ENCODE measurements at regions not wholly inside any gene's neighbourhood (a gene's known extent, or its start where the extent isn't known, plus 50 kb on each side); places are given as distances from the start of the nearest gene placed in this dataset.

DNA sequence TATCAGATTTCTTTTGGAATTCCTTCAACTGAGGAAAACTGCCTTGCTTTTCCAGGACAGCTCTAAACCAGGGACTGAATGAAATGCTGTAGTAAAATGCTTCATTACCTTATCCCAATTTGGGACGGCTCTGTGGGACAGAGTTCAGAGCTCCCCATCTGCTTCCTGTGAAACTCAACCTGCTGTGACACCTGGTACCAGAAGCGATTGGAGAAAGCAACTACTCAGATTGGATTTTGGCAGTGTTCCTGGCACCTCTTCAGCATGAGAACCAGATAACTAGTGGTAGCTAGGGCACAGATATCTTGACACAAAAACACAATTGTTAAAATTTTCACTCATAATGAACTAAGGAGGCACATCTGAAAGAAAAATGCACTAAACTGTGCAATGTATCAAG is 539.1 kb downstream of the SI start:
- DNase-seq = no peak

DNA sequence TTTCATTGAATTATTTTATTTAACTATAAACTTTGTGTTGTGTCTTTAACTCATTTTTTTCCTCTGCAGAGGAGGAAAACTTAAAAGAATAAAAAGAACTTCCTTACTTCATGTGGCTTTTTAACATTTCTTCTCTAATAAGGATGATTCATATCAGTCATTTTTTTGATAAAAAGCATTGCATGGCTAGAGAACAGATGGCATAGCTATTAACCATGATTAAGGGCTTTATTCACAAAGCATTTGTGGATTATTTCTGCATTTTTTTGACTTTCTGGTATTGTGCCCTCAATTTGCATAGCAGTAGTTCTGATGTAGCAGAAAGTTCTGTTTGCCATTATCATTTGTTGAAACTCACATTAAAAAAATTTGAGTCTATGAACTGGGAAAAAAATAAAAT is 540.8 kb downstream of the SI start:
- DNase-seq = no peak

DNA sequence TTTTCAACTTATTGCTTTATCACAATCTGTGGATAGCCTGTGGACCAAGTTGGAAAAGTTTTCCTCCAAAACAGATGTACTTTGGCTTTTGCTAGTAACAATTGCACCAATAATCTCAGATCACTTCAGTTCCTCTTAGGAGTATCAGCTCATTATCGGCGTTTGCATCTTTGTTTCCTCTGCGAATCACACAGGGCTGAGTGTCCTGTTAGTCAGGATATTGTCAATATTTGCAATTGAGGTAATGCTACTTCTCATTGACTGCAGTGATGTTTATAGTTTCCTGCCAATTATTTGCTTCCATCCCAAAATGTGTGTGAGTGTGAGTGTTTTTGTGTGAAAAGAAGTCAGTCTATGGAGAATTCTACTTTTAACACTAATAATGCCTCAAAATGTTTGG is 545.0 kb downstream of the SI start:
- DNase-seq = no peak

DNA sequence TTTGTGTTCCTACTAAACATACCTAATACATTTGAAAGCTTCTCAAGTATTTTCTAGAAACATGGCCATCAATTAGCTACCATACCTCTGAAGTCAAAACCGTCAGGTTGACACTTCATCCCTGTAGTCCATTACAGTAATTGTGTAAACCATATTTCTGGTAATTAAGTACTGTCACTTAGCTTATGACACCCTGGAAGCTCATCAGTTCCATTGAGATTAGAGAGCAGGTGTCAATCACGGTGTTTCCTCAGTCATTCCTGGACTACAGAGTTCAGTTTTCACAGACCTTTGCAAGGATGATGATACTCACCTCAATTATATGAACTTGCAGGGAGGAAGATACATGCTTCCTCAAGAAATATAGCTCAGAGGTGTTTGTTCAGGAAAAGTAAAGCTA is 552.0 kb downstream of the SI start:
- DNase-seq = no peak

DNA sequence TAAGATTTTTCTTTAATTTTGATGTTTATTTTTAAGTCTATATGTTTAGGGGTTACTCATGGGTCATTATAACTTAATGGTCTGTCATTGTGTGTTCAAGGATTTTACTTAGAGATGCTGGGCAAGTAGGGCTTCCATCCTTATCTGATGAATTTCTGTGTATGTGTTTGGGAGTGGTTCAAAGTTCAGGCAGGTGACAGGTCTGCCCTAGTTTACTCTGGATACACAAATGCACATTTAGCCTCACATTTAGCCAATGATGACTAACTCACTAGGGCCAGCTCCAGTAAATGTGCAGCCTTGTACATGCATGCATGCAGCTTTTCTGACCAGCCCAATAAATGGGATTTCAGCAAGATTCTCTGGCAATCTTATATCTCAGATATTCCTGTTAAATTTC is 554.1 kb downstream of the SI start:
- DNase-seq = no peak

DNA sequence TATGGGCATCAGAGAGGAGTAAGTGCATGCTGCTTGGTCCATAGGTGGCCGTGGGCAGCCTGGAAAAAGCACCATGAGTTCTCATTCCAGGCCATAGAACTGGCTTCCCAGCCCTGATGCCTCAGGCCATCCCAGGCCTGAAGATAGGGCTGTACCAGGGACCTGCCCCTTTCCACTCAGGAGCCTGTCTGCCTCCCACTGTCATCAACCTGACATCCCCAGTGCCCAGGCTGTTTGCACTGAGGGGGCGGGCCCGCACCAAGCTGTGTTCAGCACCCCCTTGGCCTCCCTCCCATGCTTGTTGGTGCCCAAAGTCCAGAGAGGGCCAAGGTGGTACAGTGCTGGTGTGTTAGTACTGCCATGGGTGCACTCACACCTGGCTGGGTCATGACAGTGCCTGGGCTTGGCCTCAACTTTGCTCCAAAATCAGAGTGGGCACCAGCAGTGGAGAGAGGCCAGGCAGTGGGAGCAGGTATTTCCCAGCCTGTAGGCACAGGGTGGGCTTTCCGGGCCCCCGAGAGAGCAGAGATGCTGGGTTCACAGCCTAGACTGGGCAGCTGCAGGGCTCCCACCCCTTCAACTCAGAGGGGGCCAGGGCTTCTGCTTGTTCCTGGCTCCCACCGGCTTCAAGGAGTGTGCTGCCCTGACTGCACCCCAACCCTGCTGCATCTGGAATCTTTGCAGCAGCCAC is 556.1 kb downstream of the SI start:
- no peak for DNase-seq

DNA sequence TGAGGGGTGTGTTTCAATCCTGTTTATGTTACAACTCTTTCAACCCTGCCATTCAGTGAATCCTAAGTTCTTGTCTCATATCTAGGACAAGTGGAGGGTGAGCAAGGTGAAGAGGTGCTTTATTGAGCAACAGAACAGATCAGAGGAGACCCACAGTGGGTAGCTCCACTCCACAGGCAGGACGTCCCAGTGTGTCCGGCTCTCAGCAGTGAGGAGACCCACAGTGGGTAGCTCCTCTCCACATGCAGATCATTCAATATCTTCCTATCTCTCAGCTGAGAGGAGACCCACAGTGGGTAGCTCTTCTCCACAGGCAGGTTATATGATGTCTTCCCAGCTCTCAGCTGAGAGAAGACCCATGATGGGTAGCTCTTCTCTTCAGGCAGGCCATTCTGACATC is 556.7 kb downstream of the SI start:
- no peak for DNase-seq

DNA sequence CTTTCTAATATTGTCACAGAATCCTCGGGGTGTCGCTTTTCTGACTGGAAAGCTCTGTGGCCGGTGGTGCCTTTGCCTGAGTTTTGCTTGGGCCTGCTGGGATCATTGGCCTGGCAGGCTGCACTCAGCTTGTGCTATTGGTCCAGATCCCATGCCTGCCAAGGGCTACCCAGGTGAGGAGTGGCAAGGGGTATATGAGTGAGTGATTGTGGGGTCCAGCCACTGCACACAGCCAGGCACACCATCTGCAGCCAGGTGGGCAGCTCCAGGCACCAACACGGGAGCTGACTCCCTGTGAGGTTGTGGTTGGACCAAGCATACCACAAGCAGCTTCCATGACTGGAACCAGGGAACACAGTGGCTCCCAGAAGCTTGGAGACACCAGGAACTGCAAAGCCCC is 557.2 kb downstream of the SI start:
- DNase-seq = no peak

DNA sequence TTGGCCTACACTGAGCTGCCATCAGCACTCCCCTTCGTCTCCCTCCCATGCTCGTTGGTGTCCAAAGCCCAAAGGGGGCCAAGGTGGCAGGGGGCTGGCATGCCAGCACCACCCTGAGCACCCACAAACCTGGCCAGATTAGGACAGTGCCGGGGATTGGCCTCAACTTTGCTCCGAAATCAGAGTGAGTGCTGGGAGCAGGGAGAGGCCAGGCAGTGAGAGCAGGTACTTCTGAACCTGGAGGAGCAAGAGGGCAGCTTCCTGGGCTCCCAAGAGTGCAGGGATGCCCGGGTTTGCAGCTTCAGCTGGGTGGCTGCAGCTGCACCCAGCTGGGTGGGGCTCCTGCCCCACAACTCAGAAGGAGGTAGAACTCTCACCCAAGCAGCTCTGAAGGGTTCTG is 563.0 kb downstream of the SI start:
- no peak for DNase-seq

DNA sequence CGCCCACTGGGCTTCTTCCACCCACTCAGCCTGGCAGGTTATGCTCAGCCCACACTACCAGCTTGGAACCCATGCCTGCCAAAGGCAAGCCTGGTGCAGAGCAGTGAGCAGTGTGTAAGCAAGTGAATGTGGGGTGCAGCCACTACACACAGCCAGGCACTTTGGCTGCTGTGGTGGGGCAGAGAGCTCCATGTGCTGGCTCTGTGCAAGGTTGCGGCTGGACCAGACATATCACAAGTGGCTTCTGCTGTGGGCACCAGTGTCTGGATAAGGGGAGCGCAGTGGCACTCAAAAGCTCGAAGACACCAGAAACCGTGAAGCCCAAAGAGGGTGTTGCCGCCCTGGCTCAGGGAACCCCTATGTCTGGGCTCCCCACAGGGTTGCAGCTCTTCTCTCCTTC is 563.7 kb downstream of the SI start:
- DNase-seq = no peak

DNA sequence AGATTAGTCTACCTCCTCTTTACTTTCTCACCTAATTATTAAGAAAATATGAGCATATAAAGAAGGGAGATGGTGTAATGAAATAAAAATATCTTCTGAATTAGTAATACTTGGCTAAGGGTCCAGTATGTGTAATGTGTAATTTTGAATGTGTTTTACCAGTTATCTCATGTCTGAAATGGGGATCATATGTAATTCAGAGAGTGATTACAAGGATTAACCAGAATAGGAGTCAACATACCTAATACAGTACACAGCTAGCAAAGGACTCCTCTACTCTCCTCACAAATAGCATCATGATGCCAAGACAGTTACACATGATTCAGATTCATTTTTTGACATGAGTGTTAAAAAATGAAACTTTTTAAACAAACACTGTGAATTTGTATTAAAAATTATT is 570.4 kb downstream of the SI start:
- DNase-seq = no peak

DNA sequence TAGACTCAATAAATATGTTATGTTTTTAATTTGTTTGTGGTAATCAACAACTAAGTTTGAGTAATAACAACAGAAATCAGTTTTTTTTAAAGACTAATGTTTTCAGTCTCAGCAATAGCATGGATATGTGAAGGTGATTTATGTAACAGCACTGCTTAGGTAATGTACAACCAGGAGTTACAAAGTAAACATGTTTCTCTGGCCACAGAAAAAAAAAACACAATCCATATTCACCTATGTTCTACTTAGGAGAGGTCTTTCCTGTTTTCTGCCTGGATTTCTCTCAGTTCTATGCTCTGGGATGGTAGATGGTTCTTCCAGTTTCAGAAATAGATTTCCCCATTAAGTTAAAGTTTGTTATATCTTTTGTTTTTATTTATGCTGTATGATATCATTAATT is 579.4 kb downstream of the SI start:
- DNase-seq = no peak

DNA sequence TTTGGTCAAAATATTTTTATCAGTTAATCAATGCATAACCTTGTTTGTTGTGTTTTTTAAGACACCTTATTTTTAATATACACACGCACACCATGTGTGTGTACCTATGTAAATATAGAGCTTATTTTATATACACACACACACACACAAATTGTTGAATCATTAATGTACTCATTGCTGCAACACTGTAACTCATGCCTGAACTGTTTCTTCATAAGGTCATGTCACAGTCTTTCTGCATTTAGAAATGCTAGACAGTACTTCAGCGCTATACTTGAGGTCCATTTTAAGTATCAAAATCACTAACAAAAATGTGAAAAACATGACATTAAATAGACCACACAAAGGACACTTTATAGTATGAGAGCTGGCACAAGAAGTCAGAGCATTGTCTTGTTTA is 589.4 kb downstream of the SI start:
- DNase-seq = no peak

DNA sequence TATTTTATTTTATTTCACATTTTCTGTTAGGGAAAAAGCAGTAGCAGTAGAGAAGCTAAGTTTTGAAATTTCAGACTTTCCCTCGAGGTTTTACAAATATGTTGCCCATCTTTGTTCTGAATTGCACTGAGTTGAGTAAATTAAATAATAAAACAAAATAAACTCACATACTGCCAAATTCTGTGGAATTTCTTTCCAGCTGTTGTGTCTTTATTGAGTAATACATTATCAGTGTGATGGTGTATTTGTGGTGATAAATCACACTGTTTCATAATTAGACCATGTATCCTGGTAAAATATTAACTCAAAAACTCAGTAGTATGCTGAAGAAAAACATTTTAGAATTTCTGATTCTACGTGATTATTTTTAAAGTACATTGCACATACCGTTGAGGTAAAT is 592.1 kb downstream of the SI start:
- DNase-seq = peak; percentile 2

DNA sequence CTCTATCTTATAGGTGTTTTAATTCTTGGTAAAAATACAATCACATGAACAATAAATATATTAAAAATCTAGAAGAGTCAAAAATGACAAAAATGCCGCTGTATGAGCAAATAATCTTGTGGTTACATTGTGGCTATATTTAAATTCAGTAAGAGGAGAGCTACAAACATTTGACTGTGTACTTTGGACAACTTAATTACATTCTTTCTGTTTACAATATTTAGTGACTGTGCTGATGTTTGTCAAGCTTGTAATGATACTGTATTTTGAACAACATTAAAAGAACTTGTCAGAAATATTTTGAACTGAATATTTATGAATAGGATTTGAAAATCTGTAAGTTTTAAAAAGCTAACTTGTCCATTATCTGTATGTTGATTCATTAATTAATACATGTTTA is 598.3 kb downstream of the SI start:
- no peak for DNase-seq

DNA sequence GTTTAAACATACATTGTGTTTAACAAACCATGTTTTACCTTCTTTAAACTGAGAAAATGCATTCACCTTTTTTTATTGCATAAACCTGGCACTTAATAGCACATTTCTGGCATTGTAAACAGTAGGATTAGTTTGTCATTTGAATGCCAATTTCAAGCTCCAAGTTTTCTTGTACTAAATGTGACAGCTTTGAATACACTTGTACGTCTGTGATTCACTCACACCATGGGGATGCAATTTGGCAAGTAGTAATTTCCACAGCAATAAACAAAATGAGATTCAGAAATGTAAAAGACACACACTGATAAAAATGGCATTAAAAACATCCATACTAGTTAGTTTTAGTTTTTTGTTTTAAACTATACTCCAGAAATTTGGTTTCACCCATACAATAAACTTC is 598.9 kb downstream of the SI start:
- DNase-seq = no peak

DNA sequence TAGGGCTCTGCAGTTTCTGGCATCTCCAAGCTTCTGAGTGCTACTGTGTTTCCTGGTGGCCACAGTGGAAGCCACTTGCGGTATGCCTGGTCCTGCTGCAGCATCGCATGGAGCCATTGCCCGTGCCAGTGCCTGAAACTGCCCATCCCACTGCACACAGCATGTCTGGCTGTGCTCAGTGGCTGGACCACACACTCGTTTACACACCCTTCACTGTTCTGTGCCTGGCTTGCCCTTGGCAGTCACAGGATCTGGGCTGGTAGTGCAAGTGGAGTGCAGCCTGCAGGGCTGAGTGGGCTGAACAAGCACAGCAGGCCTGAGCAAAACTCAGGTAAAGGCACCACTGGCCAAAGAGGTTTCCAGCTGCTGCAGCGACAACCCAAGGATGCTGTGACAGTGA is 600.0 kb downstream of the SI start:
- no peak for DNase-seq

DNA sequence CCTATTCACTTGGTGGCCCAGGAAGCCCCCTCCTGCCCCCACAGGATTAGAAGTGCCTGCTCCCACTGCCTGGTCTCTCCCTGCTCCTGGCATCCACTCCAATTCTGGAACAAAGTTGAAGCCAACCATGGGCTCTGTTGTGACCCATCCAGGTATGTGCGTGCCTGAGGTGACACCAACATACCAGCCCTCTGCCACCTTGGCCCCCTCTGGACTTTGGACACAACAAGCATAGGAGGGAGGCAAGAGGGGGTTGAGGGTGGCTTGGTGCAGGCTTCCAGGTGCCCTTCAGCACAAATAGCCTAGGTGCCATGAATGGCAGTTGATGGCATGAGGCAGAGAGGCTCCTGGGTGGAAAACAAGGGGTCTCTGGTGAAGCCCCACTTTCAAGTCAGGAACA is 600.9 kb downstream of the SI start:
- DNase-seq = no peak

DNA sequence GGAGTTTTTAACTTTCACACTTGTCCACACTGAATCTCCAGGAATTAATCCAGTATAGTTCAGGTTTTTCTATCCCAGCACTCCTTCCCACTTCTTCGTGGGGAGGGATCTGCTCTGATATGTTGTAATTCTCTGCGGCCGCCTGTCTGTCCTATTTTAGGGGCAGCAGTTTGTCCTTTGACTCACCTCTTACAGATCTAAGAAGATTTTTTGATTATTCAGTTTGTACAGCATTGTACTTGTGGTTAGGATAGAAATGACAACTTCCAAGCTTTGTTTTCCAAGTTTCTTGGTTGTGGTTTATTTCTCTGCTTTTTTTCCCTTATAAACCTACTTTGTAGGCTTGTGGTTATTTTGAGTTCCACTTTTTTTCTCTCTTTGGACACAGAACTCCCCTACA is 601.7 kb downstream of the SI start:
- no peak for DNase-seq

DNA sequence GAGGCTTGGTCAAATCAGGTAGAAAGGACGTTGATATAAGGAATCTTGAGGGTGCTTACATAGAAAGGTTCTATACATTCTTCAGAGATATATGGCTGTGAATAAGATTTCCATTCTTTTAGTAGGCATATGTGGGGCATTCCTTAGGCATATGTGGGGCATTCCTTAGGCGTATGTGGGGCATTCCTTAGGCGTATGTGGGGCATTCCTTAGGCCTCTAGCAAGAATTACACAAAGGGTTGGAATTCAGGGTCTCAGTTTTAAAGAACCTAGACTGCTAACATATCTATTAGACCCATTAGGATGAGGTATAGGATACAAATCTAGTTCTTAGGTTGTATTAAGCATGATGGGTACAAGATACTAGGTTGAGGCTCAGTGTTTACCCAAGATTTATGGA is 607.8 kb downstream of the SI start:
- DNase-seq = peak; percentile 51

DNA sequence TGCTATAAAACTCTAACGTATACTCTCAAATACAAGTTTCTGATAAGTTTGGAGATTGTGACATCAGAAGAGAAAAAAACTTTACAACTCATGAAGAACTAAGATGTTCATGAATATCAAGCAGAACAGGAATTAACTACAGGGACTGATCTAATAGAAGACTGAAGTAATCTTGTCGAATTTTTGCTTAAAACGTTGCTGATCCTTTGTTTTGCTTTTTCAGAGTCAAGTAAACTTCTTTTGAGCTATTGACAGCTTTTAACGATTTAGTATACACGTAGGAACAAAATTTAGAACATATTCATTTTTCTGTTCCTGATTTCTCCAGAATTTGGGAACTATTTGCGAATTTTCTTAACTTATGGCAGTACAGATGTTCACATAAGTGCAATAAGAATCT is 610.2 kb downstream of the SI start:
- DNase-seq = no peak

DNA sequence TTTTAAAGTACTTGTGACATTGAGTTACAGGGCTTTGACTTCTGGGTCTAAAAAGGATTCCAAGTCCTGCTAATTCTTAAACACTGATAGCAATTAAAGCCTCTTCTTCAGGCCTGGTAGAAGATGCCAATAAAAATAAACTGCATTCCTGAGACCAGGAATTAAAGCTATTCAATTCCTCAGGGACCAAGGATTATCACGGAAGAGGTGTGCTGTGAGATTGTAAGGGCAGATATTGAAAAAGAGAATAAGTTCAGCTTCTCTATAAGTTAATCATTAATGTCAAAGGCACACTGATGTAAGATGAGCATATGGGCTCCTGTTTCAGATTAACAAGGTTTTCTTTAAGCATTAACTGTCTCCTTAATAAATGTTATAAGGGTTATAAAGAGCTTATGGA is 611.3 kb downstream of the SI start:
- peak; percentile 46 for DNase-seq

DNA sequence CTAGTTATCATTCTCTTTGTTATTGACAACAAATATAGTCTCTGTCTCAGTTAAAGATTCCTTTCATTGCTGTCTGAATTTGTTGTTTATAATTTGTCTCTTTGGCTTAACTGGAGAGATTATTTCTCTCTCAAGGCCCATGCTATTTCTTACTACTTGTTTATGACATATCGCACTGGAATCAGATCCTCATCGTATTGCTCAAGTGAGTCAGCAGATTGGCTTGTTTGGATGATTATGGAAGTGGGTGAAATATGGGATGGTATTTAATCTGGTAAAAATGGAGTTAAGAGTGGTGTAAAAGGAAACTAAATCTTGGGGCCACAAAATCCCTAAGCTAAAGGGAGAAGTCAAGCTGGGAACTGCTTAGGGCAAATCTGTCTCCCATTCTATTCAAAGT is 613.1 kb downstream of the SI start:
- peak; percentile 78 for DNase-seq

DNA sequence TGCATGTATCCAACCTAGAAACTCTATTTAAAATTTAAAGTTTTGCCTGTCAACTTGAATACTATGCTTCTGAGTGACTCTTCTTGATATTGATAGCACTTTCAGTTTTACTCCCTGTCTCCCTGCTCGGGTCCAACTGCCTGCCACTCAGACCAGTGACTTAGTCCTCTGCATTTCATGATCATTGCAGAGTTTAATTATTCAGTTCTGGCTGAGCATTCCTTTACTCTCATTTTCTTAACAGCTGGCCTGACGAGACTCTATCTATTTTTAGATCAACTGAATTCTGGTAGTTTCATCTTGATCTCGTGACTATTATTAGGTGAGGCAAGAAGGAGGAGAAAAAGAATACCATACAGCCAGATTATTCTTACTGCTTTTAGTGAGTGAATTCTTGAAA is 617.4 kb downstream of the SI start:
- no peak for DNase-seq

DNA sequence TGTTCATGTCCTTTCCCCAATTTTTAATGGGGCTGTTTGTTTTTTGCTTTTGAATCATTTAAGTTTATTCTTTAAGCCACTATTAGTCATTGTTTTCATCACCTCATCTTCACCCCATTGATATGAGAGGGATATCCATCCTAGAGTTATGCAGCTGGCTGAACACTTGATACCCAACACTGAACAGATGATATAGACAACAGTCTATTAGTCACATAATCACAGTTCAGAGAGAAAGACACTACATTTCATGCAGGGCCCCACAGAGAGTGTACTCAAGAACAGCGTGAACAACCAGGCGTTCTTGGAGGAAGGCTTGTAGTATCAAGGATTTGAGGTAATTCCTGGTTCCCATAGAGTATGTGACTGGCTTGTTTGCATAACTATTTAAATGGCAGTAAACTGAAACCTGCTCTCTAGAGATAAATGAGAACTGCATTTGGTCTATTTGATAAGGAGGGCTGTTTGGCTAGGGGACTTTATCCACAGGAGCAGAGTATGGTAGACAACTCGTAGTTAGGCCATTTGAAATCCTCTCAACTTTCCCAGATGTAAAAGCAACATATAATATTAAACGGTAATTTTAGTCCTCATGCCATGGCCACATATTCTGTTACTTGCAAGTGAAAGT is 618.7 kb downstream of the SI start:
- no peak for DNase-seq
